DMS 273 (cell line): ENCODE measurements at regions not wholly inside any gene's neighbourhood (a gene's known extent, or its start where the extent isn't known, plus 50 kb on each side); places are given as distances from the start of the nearest gene placed in this dataset.

Source experiments
- DNase-seq: peaks from one replicate; lab custom pipeline; 2025; ENCODE audit not compliant: unreplicated experiment; lab: John Stamatoyannopoulos, UW

DNA sequence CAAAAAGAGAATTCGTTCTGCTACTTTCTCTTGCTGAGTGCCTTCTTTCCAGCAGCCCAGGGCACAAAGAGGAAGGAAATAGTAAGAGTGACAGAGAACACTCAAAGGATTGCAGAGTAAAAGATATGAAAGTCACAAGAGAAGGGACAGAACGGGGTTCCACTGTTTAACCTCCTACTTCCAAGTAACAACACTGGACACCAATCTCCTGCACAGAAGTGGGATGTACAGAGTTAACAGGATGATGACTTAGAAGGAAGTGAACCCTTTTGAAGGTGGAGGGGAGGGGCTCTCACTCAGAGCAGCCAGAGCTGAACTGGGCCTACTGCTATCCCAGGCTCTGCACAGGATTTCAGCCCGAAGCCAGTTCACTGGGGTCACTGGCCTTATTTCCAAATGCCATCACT, 130.1 kb upstream of the PRICKLE2 start:
- no peak for DNase-seq

DNA sequence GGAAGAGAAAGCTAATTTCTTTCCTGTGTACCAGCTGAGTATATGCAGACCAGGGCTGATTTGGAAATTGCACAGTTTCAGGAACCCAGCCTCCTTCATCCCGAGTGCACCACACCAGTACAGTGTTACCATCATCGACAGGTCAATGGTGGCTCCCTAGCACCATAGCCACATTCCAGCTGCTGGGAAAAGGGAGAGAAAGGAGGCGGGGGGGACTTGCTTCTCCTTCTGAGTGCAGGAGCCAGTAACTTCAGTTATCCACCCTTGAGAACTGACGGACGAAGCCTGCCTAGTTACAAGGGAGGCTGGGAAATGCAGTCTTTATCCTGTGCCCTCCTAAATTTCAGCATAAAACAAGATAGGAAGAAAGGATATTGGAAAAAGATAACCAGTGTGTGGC, 129.7 kb upstream of the PRICKLE2 start:
- no peak for DNase-seq

DNA sequence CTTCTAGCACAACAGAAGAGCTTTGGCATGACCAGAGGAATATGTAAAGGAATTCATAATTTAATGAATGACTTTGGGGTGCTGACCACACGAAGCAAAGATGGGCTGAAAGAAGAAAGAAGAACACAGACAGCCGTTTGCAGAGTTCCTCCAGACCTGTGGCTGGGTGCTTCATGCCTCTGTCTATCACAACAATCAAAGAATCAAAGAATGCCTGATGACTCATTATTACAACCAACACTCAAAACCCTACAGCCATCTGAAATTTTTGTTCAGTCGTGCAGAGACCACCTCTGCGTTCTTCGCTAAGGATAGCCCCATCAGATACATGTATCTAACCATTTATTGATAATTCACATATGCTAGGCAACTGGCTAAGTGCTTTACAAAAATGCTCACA, 129.0 kb upstream of the PRICKLE2 start:
- no peak for DNase-seq

DNA sequence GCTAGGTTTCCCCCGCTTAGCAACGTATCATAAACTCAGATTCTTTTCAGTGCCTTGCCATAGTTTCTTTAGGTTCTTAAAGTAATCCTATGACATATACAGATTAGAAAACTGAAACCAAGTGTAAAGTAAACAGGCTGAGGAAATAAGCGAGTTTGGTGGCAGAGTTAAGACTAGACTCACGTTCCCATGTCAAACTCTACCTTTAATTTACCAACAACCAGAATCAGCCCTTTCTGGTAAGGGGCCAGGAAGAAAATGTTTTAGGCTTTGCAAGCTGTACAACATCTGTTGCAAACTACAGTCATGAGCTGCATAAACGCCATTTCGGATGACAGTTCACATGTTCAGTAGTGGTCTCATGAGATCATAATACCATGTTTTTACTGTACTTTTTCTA, 128.0 kb upstream of the PRICKLE2 start:
- peak; percentile 84 for DNase-seq

DNA sequence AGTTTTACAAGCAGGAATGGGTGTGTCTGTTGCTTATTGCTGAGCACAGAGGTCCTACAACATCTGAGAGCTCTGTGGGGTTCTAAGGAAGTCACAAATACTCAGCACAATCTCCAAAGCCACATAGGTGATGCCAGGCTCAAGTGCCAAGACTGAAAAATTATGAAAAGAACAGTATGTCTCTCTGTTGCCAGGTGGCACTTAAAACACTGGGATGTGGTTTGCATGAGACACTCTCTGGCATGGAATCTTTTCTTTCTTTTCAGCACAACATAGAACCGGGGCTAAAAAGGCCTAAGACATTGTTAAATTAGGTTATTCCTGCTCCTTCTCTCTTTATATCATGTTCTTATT, 127.3 kb upstream of the PRICKLE2 start:
- no peak for DNase-seq

DNA sequence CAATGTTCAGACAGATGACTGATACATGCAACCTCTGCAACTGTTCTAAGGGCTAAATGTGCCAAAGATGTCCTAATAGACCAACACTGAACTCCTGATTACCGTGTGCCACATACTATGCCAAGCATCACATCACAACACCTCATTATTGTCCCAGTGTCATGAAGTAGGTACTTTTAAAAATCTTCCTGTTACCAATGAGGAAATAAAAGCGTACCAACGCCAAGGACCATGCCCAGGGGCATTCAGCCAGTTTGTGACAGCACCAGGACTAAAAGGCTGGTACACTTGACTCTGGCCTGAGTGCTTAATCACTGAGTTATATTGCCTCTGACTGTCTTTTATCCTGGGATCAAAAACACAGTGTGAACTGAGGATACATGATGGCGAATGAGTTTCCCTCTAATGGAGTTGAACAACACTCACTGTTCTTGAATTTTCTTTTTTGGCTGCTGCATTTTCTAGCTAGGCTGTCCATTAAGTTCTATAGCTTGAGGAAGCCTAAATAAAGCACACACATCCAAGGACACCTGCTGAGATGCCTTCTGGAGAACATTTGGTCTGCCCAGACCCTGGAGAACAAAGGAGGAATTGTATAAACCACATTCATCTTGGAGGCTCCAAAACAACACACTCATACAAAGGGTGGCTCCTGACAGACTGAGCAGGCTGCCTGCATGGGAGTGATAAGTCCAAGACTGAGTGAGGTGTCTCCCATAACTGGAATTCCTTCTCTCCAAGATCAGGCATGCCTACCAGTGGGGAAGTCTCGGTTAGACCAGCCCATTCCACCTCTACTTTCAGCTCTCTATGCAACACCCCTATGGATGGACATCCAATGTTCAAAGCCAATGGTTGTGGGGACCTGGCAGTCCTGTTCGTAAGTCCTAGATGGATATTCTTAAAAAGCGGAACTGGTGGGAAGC, 126.7 kb upstream of the PRICKLE2 start:
- DNase-seq, result peak; percentile 89

DNA sequence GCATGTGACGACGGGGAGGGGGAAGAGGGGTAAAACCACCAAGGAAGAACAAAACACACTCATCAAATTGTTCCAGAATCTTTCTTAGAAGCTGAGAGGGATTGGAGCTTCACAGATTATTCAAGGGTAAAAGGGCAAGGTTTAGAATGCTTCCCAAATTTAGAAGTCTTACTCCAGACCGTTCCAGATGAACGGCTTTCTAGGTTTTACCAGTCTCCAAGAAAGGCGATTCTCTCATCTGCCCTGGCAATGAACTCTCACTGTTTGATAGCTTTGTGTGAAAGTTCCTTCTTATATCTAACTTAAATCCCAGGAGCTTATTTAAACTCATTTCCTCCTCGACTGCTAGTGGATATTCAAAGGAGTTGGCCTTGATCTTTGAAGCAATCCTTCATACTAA, 124.3 kb upstream of the PRICKLE2 start:
- DNase-seq, result no peak

DNA sequence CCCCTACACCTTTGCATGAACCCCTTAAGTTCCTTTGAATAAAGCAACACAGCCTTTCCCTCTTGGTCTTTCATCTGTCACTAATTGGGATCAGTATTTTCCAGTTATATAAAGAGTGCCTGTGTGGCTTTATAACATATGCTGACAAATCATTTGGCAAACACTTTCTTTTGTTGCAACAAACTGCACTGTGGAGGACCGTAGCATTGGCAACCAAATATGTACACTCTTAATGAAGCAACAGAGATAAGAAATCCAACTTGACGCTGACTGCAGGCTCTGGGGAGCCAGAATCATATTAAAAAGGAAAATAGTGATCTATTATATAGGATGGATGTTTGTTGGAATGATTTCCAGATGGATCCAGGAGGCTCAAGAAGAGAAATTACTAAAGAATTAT, 120.1 kb upstream of the PRICKLE2 start:
- DNase-seq, result peak; percentile 34

DNA sequence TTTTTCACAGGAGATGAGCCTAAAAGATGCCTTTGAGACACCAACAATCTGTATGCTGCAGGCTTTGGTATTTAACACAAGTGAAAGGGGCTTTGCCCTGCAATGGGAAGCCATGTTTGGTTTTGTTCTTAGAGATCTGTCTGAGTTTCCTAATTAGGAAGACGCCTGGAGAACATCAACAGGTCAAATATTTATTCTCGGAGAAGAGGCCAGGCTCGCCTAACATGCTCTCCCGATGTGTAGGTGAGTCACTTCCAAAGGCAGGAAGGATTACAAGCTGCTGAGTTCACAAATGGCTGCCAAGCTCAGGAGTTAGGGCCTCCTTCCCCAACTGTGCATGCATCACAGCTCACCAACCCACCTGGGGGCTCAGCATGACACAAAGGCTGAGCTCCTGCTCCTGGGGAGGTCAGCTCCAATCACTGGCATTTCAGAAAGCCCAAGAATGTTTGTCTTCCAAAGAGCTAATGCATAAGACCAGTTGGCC, 119.5 kb upstream of the PRICKLE2 start:
- DNase-seq, result no peak

DNA sequence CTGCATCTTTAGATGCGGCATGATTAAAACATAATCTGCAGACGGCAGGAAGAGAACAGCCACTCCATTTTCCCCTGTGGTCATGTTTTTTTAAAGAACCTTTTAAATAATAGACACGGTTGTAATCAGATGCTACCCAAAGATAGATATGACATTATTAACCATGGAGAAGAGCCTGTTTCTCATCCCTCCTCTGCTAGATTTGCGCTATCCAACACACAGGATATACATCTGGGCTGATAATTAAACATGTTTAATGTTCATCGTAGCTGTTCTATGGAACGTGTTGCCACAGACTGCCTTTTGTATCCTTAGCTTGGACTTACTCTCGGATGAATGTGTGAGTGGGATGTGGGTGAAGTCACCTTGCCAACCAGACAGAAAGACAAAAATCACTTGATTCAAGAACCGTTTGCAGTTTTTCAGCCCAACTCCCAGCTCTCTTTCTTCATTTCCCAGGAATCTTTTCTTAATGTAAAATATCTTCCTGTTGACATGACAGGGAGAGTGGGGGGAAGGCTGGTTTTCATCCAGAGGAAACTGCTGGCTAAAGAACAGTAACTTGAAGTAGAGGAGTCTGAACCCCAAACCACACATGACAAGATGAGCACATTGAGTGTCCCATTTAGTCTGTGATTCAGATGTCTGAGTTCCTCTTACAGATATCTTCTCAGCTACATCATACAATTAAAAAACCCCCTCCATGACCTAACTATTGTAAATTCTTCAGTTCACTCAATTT, 118.6 kb upstream of the PRICKLE2 start:
- DNase-seq, result no peak

DNA sequence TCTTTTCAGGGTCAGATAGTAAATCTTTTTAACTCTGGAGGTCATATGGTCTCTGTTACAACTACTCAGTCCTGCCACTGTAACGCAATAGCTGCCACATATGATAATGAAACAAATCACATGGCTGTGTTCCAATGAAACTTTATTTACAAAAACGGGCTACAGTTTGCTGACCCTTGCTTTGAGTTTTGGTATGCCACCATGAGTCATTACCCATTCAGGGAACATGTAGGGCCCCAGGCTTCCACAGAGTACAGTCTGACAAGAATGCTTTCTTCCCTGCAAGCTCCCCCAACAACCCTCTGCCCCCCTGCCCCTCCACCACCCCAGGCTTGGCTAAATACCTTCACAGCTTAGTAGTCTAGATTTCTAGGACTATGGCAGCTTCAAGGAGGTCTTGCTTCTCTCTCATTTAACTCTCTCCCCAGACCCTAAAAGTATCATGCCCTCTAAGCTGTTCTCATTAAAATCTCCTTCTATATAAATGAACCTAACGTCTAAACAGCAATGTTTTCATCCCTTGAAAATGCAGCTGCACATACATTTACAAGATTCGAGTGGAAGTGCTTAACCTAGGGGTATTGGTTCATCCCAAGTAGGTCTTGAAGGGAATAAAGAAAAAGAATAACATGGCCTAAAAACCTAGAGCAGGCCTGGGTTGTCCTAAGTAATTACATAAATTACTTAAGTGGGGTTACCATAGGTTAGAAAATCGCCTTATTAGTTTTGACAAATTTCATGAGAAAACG, 117.8 kb upstream of the PRICKLE2 start:
- DNase-seq, result peak; percentile 6

DNA sequence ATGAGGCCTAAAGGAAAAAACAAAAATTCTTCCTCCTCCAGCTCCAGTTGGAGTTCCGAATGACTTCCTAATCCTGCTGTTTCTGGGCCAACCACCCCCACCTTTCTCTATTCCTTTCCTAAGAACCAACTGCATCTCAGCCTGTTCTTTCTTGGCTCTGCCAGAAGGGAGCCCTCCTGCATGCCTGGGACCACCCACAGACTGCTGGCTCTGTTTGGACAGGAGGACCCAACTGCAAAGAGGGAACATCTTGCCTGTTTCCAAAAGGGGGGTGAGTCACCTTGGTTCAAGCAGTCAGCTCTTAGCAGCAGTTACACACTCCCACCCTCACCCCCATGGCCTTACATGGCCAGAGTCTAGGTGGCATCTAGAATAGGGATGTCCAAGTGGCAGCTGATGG, 116.0 kb upstream of the PRICKLE2 start:
- peak; percentile 39 for DNase-seq

DNA sequence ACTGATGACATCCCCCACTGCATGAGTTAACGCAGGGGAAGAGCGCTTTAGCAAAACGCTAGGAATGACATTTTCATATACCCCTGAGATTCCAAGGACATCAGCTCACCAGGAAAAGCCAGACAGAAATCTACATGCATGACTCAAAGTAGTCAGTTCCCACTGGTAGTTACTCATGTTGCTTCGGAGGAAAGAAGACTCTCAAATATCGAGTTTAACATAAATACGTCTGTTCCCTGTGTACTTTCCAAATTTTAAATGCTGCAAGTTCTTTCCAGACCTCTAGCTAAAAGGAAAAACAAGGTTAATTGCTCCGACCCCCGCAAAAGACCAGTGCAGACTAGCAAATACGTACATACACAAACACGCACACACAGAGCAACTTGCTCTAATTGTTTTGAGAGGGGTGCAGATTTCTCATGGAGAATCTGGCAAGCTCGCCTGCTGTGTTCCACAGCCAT, 115.4 kb upstream of the PRICKLE2 start:
- peak; percentile 22 for DNase-seq

DNA sequence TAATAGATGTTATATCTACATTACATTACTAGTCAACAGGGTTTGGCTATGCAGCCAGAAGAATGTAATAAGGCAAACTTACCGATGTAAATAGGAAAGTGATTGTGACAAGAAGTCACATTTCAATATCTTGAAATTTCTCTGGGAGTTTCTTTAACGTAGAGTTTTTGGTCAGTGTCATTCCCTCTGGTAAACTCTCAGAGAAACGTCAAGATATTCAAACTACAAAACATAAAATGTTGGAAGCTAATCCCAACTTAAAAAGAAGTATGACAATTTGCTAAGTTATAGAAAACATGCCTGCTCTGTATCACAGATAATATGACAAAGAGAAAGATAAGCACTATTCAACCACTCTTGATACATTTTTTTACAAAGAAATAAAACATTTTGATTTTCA, 111.2 kb upstream of the PRICKLE2 start:
- no peak for DNase-seq

DNA sequence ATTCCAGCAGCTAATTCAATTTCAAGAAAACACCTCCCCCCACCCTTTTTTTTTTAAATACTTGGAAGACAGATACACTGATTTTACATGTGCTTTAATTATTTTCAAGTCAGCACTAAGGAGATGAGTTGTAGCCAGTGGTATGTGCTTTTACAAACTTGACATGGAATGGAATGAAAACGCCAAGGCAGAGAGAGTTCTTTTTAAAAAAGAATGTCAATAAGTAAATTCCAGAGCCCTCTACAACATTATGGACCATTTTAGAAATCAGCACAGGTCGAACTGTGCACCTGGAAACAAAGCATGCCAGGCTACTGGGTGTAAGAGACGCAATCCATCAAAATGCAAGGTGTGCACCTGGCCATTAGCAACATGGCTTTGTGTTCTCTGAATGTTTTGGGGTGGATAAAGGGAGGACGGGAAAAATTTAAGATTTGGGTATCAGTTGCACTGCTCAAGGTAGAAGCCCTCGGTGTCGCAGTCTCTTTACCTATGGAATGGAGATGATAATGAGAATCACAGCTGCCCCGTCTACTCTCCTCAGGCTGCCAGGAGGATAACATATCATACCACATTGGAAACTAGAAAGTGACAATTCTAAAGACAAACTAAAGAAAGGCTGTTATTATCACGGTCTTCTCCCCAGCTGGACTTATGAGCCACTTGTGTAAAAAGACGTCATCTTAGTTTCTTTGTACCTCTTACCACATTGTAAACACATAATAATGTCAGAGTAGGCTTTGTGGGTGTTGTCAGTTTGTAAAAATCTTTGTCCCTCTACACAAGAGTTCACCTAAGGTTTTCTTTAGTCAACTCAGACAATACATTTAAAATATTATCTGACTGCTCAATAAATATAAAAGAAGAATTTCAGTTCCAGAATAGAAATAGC, 107.4 kb upstream of the PRICKLE2 start:
- DNase-seq, result no peak

DNA sequence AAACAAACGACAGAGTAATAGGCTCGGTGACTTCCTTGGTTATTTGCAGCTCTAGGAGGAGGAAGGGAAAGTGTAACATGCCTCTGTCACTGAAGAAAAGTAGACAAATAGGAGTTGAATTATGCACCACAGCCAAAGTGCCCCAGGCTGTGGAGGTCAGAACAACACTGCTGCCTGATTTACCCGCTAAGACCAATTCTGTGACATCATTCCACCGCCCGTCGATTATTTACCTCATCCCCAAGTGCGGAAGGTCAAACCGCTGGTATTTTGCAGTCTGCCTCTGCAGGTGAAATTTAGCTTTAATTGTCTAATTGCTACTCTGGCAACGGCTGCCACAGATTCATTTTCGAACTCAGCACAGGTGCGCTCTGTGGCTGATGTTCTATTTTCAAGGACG, 106.3 kb upstream of the PRICKLE2 start:
- DNase-seq, result no peak

DNA sequence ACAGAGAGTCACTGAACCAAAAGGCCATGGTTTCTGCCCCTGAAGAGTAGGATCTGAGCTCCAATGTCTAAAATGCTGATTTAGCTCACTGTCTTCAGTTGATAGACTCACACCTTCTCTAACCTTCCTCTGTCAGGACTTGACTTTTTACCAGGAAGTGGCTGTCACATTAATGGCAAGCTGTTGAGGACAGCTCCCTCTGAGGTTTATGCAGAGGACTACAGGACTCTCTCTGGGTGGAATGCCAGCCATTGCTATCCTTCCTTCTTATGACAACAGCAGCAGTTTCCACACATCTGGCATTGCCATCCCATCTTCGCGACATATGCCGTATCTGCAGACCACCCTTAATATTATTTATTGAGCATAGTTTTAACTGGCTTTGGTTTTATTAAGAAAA, 103.8 kb upstream of the PRICKLE2 start:
- peak; percentile 52 for DNase-seq

DNA sequence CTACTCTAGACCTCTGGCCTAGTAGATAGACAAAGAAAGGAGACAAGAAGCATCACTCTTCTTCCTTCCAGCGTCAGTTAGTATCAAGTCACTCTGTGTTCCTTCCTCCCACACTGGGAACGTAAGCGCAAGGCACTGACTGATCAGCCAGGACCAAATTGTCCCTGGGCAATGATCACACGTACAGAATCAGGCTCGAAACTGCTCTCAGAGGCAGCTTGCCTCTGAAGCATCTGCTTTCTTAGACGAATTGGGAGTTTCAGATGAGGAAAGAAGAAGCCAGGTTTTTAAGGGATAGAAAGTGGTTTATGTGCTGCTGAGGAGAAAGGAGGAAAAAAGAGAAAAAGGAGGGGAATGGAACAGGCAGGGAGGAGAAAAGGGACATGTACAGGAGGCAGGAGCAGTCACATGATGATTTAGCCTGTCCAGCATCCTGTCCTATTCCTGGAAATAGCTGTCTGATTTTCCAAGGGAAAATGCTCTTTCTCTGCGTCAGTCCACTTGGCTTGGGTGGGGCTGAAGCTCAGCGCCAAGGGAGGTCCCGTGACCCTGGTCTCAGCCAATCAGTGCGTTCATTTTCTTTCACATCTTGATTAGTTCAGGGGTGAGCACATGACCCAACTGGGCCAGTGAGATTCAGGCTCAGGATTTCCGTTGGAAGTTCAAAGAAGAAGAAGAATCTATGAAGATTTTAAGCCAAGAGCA, 102.0 kb upstream of the PRICKLE2 start:
- no peak for DNase-seq

DNA sequence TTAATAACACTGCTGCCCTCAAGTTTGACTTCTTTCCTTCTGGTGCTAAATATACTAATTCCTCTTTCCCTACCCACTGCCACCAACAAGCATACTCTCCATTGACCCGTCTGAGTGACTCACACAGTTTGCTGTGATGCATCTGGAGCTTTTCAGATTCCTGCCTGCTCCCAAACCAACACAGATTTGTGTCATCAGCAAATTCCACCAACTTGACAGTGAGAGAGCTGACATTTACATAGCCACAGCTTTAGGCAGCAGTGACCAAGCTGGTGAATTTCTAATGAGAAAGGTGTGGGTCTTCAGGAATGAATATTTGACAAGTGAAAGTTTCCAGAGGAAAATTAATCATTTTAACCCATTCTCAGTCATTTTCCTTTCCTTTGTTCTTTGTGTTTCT, 96.5 kb upstream of the PRICKLE2 start:
- DNase-seq, result peak; percentile 18

DNA sequence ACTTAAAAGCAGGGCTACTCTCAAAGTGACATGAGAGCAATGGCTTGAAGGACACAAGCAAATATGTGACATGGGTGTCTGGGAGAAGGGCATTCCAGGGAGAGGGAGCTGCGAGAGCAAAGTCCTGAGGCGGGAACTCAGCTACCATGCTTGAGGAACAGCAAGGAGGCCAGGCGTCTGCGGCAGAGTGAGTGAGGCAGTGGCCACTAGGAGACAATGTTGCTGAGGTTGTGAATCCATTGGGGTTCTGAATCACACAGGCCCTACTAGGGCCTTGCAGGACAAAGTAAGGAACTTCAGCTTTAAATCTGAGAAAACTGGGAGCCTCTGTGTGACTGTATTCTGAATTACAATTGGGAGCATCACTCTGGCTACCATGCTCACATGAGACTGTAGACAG, 94.1 kb upstream of the PRICKLE2 start:
- DNase-seq, result peak; percentile 8
